NCI-H510A (cell line): ENCODE measurements at regions not wholly inside any gene's neighbourhood (a gene's known extent, or its start where the extent isn't known, plus 50 kb on each side); places are given as distances from the start of the nearest gene placed in this dataset.

Source experiments
- DNase-seq: peaks from one replicate; lab custom pipeline; 2025; lab: John Stamatoyannopoulos, UW

DNA sequence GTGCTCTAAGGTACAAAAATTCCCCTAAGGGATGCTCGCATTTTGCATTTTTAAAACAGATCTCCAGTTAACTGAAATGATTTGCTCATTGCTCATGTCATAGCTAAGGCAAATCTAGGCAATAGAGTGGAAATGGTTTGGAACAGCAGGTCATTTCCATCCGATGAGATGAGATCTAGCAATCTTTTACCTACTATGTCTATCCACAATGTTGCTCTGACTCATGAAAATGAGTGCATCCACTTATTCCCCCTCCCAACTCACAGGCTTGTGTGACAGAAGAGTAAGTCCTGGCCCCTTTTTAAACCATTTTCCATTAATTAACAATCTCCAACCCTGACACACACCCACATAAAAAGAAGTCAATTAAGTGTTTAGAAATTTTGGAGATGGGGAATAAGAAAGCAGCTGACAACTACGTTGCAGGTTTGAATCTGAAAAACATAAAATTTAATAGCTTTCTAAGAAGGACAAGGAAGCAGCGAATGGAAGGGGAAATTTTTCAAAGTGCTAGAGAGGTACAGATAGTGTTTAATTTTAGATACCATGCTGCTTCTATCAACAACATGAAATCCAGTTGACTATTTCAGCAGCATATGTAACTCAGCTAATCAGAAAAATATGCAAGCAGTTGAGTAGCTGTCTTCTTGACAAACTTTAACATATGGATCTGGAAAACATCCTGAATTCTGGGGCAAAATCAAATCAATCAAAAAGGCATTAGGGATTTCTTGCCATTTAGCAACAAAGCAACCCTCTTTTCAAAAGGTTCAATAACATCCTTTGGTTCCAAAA is 112.0 kb downstream of the TMCO5A start:
- DNase-seq = no peak

DNA sequence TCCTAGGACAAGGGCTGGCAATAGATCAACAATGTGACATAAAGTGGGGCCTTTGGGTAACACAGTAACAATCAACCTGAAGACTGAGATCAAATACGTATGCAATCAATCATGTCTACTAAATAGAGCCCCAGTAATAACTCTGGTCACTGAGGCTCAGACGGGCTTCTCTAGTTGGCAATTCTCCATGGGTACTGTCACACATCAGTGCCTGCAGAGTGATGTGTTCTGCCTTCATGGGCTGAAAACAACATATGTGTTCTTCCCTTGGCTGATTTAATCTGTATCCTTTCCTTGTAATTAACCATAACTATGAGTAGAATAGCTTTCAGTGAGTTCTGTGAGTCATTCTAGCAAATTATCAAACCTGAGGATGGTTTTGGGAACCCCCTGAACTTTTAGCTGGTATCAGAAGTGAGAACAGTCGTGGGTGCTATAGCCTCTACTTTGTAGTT is 113.6 kb downstream of the TMCO5A start:
- DNase-seq = no peak

DNA sequence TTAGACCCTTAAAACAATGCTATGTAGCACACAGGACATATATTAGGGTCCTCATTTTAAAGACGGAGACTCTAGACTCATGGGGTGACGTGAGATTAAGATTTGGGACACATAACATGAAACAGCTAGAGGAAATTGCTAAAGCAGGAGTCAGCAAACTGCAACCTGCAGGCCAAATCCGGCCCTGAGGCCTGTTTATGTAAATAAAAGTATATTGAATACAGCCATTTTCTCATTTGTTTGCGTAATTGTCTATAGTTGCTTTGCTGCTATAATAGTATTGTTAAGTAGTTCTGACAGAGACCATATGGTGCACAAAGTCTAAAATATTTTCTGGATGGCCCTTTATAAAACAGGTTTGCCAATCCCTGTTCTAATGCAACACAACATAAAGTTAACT is 115.5 kb downstream of the TMCO5A start:
- DNase-seq = no peak

DNA sequence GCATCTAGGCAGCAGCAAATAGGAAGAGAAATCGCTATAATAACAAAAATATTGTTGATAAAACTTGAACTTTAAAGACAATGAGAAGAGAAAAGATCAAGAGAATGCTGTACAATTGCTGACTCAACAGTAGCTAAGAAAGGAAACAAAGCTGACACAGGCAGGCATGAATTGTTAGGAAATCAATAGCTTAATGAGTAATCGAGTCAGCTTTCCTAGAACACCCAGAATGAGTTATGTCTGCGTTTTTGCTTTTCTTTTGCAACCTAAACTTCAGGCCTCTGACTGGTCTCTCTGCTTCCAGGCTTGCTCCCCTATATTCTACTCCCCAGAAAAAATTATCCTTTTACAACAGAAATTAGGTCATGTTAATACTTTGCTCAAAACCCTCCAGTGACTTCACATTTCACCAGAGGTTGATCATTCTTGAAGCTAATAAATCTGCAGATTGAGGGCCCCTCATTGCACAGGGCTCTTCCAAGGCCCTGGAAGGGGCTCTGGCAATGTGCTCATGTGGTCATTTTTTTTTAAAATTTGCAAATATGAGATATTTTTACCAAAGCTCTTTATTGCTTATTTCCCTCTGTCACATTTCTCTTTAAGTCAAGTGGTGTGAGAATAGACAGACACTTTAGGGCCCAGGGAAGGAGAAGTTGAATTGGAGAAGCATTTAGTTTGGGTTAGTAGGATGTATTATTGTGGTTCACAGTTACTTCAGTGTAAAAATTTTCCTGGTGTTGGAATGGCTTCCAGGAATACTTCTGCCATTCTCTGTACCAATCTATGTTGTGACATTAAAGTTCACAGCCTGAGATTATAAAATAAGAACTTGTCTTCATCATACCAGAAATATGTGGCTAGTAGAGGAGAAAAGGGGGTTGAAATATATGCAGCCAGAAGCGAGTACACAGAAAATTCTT is 116.3 kb downstream of the TMCO5A start:
- no peak for DNase-seq

DNA sequence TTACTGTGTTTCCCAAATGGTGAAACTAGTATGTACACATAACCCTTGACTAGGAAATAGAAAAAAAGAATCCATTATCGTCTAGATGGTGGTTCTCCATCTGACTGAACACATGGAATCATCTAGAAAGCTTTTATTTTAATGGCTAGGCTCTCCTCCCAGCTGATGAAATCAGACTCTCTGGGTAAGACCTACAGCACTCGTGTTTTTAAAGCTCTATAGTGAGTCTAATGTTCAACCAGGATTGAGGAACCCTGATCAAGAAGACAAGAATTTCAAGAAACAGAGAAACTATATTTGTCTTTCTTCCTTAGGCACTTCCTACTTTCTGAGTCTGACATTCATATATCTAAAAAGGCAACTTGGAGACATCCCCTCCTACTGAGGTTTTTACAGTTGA is 118.8 kb downstream of the TMCO5A start:
- DNase-seq = no peak

DNA sequence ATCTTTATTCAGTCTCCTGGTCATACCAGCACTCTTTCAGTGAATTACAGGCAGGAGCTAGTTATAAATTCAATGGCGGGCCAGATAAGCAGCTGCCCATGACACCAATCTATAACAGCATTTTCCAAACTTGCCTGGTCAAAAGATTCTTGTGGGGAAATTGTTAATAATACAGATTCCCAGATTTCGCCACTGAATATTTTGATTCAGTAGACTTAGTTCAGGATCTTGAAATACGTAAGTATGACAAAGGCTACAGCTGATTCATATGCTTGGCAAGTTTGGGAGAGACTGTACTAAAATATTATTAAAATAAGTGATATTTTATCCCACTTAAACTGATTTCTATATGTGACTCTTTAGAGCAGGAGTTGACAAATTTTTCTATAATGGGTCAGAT is 119.3 kb downstream of the TMCO5A start:
- DNase-seq = no peak

DNA sequence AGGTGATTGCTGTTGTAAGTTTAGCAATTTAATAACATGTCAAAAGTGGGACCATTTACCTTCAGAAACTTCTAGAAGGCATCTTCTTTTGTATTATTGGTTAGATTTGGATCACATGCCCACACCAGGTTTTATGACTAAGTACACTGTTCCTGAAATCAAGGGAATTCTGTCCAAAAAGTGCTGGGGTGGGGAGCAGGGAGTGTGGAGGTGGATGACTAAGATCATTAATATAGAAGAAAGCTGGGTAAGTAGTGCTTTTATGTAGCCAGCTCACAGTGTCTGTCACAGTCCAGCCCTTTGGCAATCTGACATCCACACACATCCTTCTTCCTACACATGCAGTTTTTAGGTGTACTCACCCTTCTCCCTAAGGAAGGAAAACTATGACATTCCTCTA is 120.0 kb downstream of the TMCO5A start:
- DNase-seq = no peak

DNA sequence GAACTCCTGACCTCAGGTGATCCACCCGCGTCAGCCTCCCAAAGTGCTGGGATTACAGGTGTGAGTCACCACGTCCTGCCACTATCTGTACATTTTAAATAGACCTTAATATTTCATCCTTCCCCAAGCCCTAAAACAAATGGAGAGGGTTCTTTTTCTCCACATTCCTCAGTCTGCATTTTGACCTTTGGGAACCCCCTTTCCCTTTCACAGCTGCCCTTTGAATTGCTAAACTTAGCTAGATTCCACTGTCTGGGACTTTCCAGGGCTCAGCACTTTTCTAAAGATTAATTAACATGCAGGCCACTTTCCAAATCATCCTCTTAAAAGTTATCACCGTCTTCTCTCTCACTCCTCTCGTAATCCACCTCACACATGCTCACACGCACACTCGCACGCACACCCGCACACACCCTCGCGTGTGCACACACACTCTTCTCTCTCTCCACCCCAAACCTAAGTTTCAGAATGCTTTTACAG is 124.2 kb downstream of the TMCO5A start:
- no peak for DNase-seq

DNA sequence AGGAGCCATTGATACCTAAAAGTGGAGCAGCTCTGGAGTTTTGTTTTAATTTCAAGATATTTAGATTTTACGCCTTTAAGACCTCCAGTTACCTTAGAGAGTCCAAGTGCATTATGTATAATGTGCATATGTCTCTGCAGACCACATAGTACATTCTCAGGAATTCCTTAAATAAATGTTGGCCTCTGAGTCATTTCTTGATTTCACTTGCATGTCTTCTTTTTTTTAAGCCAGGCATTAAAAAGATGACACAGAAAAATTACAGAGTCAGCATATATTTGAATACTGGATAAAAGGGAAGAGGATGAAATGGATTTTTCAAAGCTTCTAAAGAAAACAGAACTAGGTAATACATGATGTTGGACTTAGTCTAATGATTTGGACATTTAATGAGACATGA is 125.2 kb downstream of the TMCO5A start:
- DNase-seq = no peak

DNA sequence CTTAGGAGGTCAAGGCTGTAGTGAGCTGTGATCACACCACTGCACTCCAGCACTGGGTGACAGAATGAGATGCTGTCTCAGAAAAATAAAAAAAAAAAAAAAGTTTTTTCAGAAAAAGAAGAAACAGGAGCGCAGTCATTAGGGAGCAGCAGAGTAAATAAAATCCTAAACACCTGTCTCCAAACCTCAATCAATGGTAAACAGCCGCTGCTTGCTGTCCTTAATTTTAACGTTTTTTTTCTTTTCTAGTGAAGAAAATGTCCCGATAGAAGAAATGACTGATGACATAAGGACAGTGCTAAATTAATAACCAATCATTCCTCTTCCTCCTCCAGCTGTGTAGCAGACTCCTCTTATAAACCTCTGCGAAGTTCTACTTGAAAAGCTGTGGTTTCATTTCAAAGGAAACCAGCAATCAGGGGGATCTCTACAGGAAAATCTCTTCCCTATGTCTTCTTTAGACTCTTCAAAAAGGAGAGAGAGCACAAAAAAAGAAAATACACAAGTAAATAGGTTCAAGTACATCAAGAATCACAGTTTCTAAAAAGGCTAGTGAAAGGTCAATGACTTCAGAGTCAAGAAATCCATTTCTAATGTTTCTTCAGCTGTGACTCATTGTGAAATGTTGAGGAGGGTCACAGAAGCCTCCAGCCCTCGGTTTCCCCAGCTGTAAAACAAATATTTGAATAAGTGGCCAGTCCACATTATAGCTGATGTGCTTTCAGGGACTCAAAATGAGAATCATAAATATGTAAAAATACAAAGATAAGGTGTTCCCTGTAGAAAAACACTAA is 127.6 kb downstream of the TMCO5A start:
- no peak for DNase-seq

DNA sequence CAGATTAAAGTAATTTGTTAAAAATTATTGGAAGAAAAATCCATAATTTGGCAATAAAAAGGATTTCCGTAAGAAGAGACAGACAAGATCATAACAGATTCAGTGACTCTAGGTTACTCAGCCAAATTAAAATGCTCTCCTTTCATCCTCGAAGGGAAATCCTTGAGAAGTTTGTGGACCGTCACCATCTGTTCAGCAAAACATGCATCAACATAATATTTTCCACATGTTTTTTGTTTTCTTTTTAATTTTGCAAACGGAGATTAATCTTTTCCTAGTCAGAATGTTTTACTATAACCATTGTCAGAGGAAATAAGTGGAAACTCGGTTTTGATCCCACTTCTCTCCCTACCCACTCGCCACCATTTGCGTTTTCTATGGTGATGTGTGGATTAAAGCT is 128.3 kb downstream of the TMCO5A start:
- no peak for DNase-seq

DNA sequence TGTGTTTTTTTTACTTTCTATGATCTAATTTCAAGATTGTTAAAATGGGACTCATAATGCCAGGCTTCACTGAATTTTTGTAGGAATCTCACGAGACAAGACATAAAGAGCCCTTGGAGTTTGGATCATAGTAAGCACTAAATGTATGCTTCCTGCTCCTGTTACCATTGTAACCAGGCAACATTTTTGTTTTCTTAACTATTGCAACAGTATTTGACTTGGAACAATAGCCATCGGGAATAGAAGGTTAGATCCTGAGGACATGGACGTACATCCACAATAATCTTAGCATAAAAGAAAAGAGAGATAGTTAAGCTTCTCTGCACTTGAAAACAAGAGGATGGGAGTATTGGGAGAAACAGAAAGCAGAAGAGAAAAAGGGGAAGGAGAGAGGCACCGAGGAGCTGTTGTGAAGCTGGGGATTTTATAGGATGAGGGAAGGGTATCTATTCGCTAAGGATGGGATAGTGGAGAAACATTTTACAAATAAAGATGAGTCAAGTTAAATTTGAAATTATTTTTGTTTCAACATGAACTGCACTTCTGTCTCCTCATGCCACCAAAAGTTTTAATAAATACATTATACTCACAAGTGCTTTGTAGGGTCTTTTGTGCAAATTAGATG is 131.4 kb downstream of the TMCO5A start:
- DNase-seq = no peak

DNA sequence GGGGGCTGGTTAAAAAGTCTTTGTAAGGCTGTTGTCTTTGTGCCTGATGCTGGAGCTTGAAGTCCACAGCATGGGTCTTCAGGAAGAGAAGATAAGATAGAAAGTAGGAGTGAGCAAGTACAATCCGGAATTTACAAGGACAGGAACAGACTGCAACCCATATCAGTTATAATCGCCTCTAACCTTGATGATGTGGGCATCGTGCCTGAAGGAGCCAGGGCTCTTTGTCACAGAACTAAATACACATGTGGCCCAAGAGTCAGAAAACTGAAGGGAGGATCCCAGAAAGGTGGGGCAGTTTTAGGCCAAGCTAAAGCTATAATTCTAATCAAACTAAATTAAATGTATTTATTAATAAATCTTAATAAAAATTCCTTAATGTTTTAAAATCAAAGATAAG is 132.2 kb downstream of the TMCO5A start:
- DNase-seq = no peak

DNA sequence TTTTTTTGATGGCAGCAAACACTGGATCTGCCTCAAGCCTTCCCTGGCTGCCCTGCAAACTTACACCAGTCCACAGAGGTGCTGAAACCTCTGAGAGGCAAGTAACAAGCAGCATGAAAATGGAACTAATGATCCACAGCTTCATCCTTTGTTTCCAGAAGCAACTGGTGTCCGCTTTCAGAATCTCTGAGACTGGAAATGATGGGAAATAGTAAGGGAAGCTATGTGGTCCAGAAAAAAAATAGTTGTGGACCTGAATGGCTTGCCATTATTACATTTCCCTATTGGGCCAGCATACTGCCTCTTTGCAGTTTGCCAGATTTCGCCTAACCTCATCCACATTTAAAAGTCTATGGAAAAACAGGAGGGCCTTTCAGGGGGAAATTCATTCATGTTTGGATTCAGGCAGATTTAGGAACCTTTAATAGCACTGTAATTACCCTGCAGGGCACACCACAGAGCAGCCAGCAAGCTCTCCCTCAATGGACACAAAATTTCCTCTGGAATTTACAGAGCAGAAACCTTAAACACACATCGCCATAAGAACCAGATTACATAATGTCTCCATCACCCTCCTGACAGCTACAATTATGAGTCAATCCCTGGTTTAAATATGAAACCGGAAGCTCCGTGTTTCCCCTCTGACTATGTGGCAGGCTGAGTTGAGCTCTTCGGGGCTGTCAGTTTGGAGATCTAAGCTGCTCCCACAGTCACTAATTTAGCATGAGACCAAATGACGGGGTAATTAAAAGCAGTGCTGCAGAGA is 134.4 kb downstream of the TMCO5A start:
- DNase-seq = no peak

DNA sequence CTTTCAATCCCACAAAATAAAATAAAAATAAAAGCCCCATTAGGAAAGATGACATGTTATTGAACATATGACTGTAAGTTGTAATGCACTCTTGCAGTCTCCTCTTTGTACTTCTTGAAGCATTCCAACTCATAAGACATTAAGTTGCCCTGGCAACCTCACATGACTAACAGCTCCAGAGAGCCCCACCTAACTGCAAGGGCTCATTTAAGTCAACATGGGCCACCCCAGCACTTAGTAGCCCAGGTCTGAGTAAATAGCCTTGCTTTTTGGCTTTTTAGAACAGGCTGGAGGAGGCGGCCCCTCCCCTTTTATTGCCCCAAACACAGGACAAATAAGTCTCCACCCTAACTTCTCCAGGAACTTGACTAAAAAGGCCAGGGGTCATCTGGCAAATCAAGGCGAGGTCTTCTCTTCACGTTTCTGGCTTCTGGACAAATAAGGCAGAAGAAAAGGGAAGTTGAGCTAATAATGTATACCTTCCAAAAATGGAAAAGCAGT is 135.1 kb downstream of the TMCO5A start:
- no peak for DNase-seq

DNA sequence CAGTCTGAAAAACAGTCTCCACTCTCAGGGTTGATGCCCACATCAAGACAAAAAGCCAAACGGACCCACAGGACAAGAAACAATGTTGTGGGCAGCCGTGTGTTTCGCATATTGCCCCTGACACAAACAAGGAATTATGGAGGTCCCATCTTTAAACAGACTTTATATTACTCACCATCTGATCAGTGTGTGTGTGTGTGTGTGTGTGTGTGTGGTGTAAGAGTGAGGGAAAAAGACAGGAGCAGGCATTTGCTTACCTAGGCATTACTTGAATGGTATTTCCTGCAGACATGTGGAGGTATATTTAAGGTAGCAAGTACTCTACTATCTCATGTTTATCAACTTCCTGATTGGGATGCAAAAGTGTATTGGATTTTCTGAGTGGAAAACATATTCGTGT is 136.3 kb downstream of the TMCO5A start:
- DNase-seq = no peak

DNA sequence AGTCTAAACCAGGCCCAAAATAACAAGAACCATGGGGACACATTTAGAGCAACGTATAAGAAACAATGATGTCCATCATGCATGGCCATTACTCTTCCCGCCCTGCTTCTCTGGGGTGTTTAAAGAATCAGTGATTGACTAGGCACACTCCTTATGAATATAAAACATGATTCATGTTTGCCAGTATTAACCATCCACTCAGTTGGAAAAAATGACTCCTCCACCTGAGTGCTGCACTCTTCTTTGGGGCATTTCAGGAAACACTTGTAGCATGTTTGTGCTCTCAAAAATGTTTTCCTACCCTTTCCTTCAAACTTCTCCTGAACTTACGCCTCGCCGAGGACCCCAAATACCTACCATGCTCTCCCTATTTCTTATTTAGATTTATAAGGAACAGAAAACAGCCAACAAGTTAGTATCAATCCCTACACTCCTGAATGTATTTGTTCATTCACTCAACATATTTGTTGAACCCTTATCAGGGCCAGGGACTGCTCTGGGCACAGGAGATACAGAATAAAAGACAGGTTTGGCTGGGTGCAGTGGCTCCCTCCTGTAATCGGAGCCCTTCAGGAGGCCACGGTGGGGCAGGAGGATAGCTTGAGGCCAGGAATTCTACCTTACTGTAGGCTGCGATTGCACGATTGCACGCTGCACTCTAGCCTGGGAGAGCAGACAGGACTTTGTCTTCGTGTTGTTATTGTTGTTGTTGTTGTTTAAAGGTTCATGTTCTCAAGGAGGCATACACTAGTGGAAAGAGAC is 137.0 kb downstream of the TMCO5A start:
- no peak for DNase-seq

DNA sequence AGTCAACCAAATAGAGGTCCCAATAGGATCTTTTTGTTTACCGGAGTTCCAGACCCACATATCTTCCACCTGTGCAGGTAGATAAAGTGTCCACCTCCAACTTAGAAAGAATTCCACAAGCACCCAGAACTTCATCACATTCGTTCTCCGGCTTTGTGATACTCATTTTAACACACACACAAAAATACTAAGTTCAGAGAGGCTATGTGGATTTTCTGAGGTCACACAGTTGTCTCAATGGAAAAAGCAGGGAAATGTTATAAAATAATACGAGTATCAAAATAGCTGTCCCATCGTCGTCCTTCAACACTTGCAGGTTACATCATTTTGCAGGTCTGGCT is 137.5 kb downstream of the TMCO5A start:
- DNase-seq = no peak

DNA sequence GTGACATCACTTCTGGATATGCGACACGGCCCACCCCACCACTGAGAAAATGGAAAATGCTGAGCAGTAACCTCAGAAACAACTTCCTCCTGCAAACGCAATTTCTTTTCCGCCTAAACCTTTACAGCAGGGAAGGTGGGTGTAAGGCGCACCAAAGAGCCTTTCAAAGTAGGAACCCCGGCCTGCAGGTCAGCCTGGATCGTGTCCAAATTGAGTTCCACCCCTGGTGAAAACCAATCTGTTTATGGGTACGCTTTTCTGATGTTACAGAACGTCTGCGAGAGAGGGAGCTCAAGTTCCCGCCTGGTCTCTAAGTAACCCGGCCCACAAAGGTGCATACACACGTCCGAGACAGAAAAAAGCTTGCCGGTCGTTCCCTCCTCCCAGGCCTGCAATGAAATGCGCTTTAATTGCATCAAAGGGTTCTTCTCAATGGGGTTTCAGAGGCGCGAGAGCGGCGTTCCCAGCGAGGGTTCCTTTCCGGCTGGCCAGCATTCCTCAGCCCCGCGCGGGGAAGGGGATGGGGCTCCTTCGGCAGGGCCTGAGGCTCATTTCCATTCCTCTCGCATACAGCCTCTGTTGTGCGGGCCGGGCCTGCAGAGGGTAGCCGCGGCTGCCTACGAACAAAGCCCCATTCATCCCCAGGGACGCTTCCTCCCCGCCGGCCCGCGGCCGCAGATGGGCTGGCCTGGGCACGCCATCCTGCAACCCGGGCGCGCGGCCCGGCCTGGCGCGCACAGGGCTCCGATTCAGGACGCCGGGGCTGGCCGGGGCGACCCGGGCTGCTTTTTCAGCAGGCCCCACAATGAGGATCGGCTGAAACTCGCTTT is 138.1 kb downstream of the TMCO5A start:
- DNase-seq = peak; percentile 31
